Neural cell (in vitro differentiated cells): ENCODE measurements at regions not wholly inside any gene's neighbourhood (a gene's known extent, or its start where the extent isn't known, plus 50 kb on each side); places are given as distances from the start of the nearest gene placed in this dataset.
"Not testable (repeated sequence)": the region's sequence is repeated elsewhere in the genome, so short reads cannot be mapped to it uniquely, and the experiment has no call there.

Source experiments
- H2AFZ ChIP-seq: fragments of 200-600, 300-800 bp; sonication (generic), shearing (Covaris generic); 2 replicates; pipeline ENCODE4 v1.6.0; 2014; ENCODE audit warnings: low read depth, mild to moderate bottlenecking, antibody characterized with exemption, low read length, moderate library complexity
- H3F3A ChIP-seq: fragments of 200-600 bp; shearing (Covaris generic); 2 replicates; pipeline ENCODE4 v1.6.1; 2016; ENCODE audit warnings: mild to moderate bottlenecking, moderate library complexity, mixed read lengths, antibody characterized with exemption, low read length; ENCODE audit not compliant: insufficient read depth, poor library complexity, severe bottlenecking
- H3K27ac ChIP-seq: fragments of 200-600, 300-800 bp; sonication (generic), shearing (Covaris generic); 2 replicates; pipeline ENCODE4 v1.5.1; 2014; ENCODE audit warnings: mild to moderate bottlenecking, low read length, moderate library complexity
- H3K27me3 ChIP-seq: fragments of 300-800, 200-600 bp; sonication (generic), shearing (Covaris generic); 2 replicates; pipeline ENCODE4 v1.6.0; 2014; ENCODE audit warnings: mild to moderate bottlenecking, low read depth, low read length, moderate library complexity; ENCODE audit not compliant: insufficient read depth
- H3K36me3 ChIP-seq: fragments of 300-800, 200-600 bp; sonication (generic), shearing (Covaris generic); 2 replicates; pipeline ENCODE4 v1.5.1; 2014; ENCODE audit warnings: mild to moderate bottlenecking, antibody characterized with exemption, low read length, moderate library complexity; ENCODE audit not compliant: insufficient read depth
- H3K4me2 ChIP-seq: fragments of 300-800, 200-600 bp; sonication (generic), shearing (Covaris generic); 2 replicates; pipeline ENCODE4 v1.6.0; 2014; ENCODE audit warnings: mild to moderate bottlenecking, low read length
- H3K4me3 ChIP-seq: fragments of 300-800, 200-600 bp; sonication (generic), shearing (Covaris generic); 2 replicates; pipeline ENCODE4 v1.5.1; 2014; ENCODE audit warnings: mild to moderate bottlenecking, low read length, moderate library complexity
- H3K79me2 ChIP-seq: fragments of 200-600 bp; shearing (Covaris generic); replicated peaks from 2 replicates; pipeline ENCODE4 v1.6.0; 2014; ENCODE audit warnings: mild to moderate bottlenecking, low read length, moderate library complexity; ENCODE audit not compliant: insufficient read depth
- H3K9ac ChIP-seq: fragments of 300-800, 200-600 bp; sonication (generic), shearing (Covaris generic); 2 replicates; pipeline ENCODE4 v1.6.1; 2016; ENCODE audit warnings: mild to moderate bottlenecking, low read length, mixed read lengths
- H3K9me2 ChIP-seq: fragments of 200-600 bp; shearing (Covaris generic); 2 replicates; pipeline ENCODE4 v1.6.1; 2016; ENCODE audit warnings: mild to moderate bottlenecking, low read length, mixed read lengths; ENCODE audit not compliant: insufficient read depth
- H3K9me3 ChIP-seq: fragments of 200-600, 300-800 bp; sonication (generic), shearing (Covaris generic); 2 replicates; pipeline ENCODE4 v1.6.1; 2016; ENCODE audit warnings: mild to moderate bottlenecking, mixed run types, low read length, moderate library complexity, mixed read lengths
- H4K20me1 ChIP-seq: fragments of 200-600 bp; shearing (Covaris generic); 2 replicates; pipeline ENCODE4 v1.6.1; 2016; ENCODE audit warnings: mild to moderate bottlenecking, mixed run types; ENCODE audit not compliant: insufficient read depth
- EP300 ChIP-seq: fragments of 450-650 bp; conservative IDR thresholded peaks from 2 replicates; pipeline ENCODE4 v1.6.1; 2014; ENCODE audit warnings: antibody characterized with exemption, mild to moderate bottlenecking, moderate library complexity; ENCODE audit not compliant: poor library complexity, severe bottlenecking
- EZH2 ChIP-seq: fragments of 200-600, 300-800 bp; shearing (Covaris generic), sonication (generic); IDR thresholded peaks from 2 replicates; pipeline ENCODE4 v1.6.1; 2014; ENCODE audit warnings: antibody characterized with exemption, low read length, borderline replicate concordance, mild to moderate bottlenecking; ENCODE audit not compliant: insufficient read depth, poor library complexity, severe bottlenecking
- MXI1 ChIP-seq: fragments of 450-650 bp; conservative IDR thresholded peaks from 2 replicates; pipeline ENCODE4 v1.6.1; 2014; ENCODE audit warnings: antibody characterized with exemption, mild to moderate bottlenecking; ENCODE audit not compliant: poor library complexity, severe bottlenecking
- POLR2AphosphoS5 ChIP-seq: IDR thresholded peaks from 2 replicates; pipeline ENCODE4 v1.6.1; 2012
- RAD21 ChIP-seq: fragments of 450-650 bp; conservative IDR thresholded peaks from 2 replicates; pipeline ENCODE4 v1.6.1; 2014; ENCODE audit warnings: antibody characterized with exemption, mild to moderate bottlenecking, moderate library complexity
- SMC3 ChIP-seq: fragments of 450-650 bp; conservative IDR thresholded peaks from 2 replicates; pipeline ENCODE4 v1.6.1; 2014; ENCODE audit warnings: antibody characterized with exemption, mild to moderate bottlenecking, moderate library complexity; ENCODE audit not compliant: poor library complexity
- TAF1 ChIP-seq: IDR thresholded peaks from 2 replicates; pipeline ENCODE4 v1.6.1; 2012; ENCODE audit warnings: low read depth
- TF ChIP-seq, protein P1 (sequence below): IDR thresholded peaks from 2 replicates; pipeline ENCODE4 v1.6.1; 2012; ENCODE audit warnings: borderline replicate concordance
- TF ChIP-seq, protein P2 (sequence below): fragments of 450-650 bp; IDR thresholded peaks from 2 replicates; pipeline ENCODE4 v1.5.1; 2014; ENCODE audit warnings: antibody characterized with exemption, mild to moderate bottlenecking, moderate library complexity; ENCODE audit not compliant: poor library complexity, severe bottlenecking

- no peak for TF ChIP-seq POLR2AphosphoS5
- TF ChIP-seq SMC3: no peak
- no peak for TF ChIP-seq EP300
- no peak for TF ChIP-seq TAF1
- no peak for TF ChIP-seq RAD21
- TF ChIP-seq, protein P1, sequence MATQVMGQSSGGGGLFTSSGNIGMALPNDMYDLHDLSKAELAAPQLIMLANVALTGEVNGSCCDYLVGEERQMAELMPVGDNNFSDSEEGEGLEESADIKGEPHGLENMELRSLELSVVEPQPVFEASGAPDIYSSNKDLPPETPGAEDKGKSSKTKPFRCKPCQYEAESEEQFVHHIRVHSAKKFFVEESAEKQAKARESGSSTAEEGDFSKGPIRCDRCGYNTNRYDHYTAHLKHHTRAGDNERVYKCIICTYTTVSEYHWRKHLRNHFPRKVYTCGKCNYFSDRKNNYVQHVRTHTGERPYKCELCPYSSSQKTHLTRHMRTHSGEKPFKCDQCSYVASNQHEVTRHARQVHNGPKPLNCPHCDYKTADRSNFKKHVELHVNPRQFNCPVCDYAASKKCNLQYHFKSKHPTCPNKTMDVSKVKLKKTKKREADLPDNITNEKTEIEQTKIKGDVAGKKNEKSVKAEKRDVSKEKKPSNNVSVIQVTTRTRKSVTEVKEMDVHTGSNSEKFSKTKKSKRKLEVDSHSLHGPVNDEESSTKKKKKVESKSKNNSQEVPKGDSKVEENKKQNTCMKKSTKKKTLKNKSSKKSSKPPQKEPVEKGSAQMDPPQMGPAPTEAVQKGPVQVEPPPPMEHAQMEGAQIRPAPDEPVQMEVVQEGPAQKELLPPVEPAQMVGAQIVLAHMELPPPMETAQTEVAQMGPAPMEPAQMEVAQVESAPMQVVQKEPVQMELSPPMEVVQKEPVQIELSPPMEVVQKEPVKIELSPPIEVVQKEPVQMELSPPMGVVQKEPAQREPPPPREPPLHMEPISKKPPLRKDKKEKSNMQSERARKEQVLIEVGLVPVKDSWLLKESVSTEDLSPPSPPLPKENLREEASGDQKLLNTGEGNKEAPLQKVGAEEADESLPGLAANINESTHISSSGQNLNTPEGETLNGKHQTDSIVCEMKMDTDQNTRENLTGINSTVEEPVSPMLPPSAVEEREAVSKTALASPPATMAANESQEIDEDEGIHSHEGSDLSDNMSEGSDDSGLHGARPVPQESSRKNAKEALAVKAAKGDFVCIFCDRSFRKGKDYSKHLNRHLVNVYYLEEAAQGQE: no peak
- TF ChIP-seq, protein P2, sequence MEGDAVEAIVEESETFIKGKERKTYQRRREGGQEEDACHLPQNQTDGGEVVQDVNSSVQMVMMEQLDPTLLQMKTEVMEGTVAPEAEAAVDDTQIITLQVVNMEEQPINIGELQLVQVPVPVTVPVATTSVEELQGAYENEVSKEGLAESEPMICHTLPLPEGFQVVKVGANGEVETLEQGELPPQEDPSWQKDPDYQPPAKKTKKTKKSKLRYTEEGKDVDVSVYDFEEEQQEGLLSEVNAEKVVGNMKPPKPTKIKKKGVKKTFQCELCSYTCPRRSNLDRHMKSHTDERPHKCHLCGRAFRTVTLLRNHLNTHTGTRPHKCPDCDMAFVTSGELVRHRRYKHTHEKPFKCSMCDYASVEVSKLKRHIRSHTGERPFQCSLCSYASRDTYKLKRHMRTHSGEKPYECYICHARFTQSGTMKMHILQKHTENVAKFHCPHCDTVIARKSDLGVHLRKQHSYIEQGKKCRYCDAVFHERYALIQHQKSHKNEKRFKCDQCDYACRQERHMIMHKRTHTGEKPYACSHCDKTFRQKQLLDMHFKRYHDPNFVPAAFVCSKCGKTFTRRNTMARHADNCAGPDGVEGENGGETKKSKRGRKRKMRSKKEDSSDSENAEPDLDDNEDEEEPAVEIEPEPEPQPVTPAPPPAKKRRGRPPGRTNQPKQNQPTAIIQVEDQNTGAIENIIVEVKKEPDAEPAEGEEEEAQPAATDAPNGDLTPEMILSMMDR: no peak
- TF ChIP-seq EZH2: no peak
- no peak for TF ChIP-seq MXI1
- Histone ChIP-seq H3F3A (no peaks in the 10 kb centered on the region), H2AFZ (no peak overlapping the region), H3K36me3 (no peaks in the 10 kb centered on the region), H3K4me2 (no peak overlapping the region), H4K20me1 (no peaks in the 10 kb centered on the region), H3K27me3 (no peaks in the 10 kb centered on the region), H3K4me3 (no peak overlapping the region), H3K27ac (no peak overlapping the region), H3K9me2 (no peaks in the 10 kb centered on the region), H3K79me2 (no peaks in the 10 kb centered on the region), H3K9ac (no peak overlapping the region), H3K9me3 (no peaks in the 10 kb centered on the region)
Observed at GRCh38 chr4:19472666-19473065, 779.0 kb upstream of the SLIT2 start.

DNA sequence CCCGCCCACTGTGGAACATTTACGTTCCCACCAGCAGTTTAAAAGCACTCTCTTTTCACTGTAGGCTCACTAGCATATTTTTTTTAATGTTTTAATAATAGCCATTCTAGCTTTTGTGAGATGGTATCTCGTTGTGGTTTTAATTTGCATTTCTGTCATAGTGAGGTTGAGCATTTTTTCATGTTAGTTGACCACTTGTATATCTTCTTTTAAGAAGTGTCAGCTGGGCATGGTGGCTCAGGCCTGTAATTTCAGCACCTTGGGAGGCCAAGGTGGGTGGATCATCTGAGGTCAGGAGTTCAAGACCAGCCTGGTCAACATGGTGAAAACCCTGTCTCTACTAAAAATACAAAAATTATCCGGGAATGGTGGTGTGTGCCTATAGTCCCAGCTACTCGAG, 781.7 kb upstream of the SLIT2 start:
- H3F3A ChIP-seq, H3K4me3 ChIP-seq, H3K27ac ChIP-seq, H3K27me3 ChIP-seq, H3K4me2 ChIP-seq, H3K36me3 ChIP-seq, H3K9me2 ChIP-seq, H3K9ac ChIP-seq, H4K20me1 ChIP-seq, H2AFZ ChIP-seq, H3K79me2 ChIP-seq, H3K9me3 ChIP-seq: not testable (repeated sequence)

- Histone ChIP-seq H2AFZ (no peak overlapping the region), H3K9ac (no peak overlapping the region), H3K27ac (no peak overlapping the region), H3K36me3 (no peaks in the 10 kb centered on the region), H3K9me3 (no peaks in the 10 kb centered on the region), H3F3A (no peaks in the 10 kb centered on the region), H3K79me2 (no peaks in the 10 kb centered on the region), H3K4me3 (no peak overlapping the region), H3K4me2 (no peak overlapping the region), H4K20me1 (no peaks in the 10 kb centered on the region), H3K9me2 (no peaks in the 10 kb centered on the region), H3K27me3 (no peaks in the 10 kb centered on the region)
- TF ChIP-seq RAD21: no peak
- no peak for TF ChIP-seq EP300
- TF ChIP-seq POLR2AphosphoS5: no peak
- no peak for TF ChIP-seq SMC3
- TF ChIP-seq TAF1: no peak
- TF ChIP-seq MXI1: no peak
- TF ChIP-seq, protein P2: no peak
- TF ChIP-seq, protein P1: no peak
- TF ChIP-seq EZH2: no peak
Observed at GRCh38 chr4:19462117-19462516, 789.6 kb upstream of the SLIT2 start.
